Ecto neural progenitor cell (in vitro differentiated cells): ENCODE measurements at regions not wholly inside any gene's neighbourhood (a gene's known extent, or its start where the extent isn't known, plus 50 kb on each side); places are given as distances from the start of the nearest gene placed in this dataset.

Experiments used
- DNase-seq: peaks from one replicate; pipeline ENCODE4 v3.0.0-alpha.2; 2018; ENCODE audit warnings: low spot score

GRCh38 chr16:86090461-86091170 is 191.7 kb downstream of the IRF8 start:
- DNase-seq: no peak

GRCh38 chr16:86091976-86092375 is 193.0 kb downstream of the IRF8 start:
- DNase-seq: no peak

GRCh38 chr16:86092586-86093480 is 193.9 kb downstream of the IRF8 start:
- DNase-seq: no peak

GRCh38 chr16:86093801-86094750 is 195.1 kb downstream of the IRF8 start:
- DNase-seq: no peak

- DNase-seq: no peak
Measured at GRCh38 chr16:86095131-86095752, 196.3 kb downstream of the IRF8 start.

- DNase-seq: no peak
Measured at GRCh38 chr16:86095906-86096485, 197.0 kb downstream of the IRF8 start.

- DNase-seq: no peak
Measured at GRCh38 chr16:86096850-86097249, 197.9 kb downstream of the IRF8 start.

GRCh38 chr16:86099326-86099725 is 200.4 kb downstream of the IRF8 start:
- no peak for DNase-seq

- DNase-seq: no peak
Measured at GRCh38 chr16:86100205-86101136, 201.5 kb downstream of the IRF8 start.

- no peak for DNase-seq
Measured at GRCh38 chr16:86101137-86101896, 202.4 kb downstream of the IRF8 start.

GRCh38 chr16:86101897-86102157 is 202.9 kb downstream of the IRF8 start:
- DNase-seq: no peak

- no peak for DNase-seq
Measured at GRCh38 chr16:86103320-86103719, 204.4 kb downstream of the IRF8 start.

- DNase-seq: no peak
Measured at GRCh38 chr16:86104537-86105048, 205.6 kb downstream of the IRF8 start.

- DNase-seq: no peak
Measured at GRCh38 chr16:86107215-86107825, 208.4 kb downstream of the IRF8 start.

- DNase-seq: no peak
Measured at GRCh38 chr16:86108062-86108461, 209.1 kb downstream of the IRF8 start.

- DNase-seq: no peak
Measured at GRCh38 chr16:86110134-86110533, 211.2 kb downstream of the IRF8 start.

GRCh38 chr16:86110726-86111125 is 211.8 kb downstream of the IRF8 start:
- DNase-seq: no peak

GRCh38 chr16:86112178-86112577 is 213.2 kb downstream of the IRF8 start:
- no peak for DNase-seq

GRCh38 chr16:86117235-86117634 is 218.3 kb downstream of the IRF8 start:
- DNase-seq: no peak
